Astrocyte of the cerebellum (primary cell): ENCODE measurements at regions not wholly inside any gene's neighbourhood (a gene's known extent, or its start where the extent isn't known, plus 50 kb on each side); places are given as distances from the start of the nearest gene placed in this dataset.

Source experiments
- DNase-seq: peaks from one replicate; pipeline ENCODE4 v3.0.0-alpha.2; 2011; ENCODE audit warnings: low read depth
- H3K4me3 ChIP-seq: 2 replicates; pipeline ENCODE4 v1.5.1; 2011; ENCODE audit warnings: mild to moderate bottlenecking, low read depth, low read length, moderate library complexity
- in situ Hi-C: cut with HindIII; loops from 2 replicates; pipeline ENCODE4 v1.10.0; 2017; ENCODE audit warnings: low sequenced_read_pairs
- TF ChIP-seq, protein P1 (sequence below): IDR thresholded peaks from 2 replicates; pipeline ENCODE4 v1.5.1; 2012; ENCODE audit warnings: low read length, low read depth, moderate library complexity, mild to moderate bottlenecking; ENCODE audit errors: missing control alignments

- no peak for DNase-seq
- H3K4me3 ChIP-seq, result no peak overlapping the region
- TF ChIP-seq, protein P1, sequence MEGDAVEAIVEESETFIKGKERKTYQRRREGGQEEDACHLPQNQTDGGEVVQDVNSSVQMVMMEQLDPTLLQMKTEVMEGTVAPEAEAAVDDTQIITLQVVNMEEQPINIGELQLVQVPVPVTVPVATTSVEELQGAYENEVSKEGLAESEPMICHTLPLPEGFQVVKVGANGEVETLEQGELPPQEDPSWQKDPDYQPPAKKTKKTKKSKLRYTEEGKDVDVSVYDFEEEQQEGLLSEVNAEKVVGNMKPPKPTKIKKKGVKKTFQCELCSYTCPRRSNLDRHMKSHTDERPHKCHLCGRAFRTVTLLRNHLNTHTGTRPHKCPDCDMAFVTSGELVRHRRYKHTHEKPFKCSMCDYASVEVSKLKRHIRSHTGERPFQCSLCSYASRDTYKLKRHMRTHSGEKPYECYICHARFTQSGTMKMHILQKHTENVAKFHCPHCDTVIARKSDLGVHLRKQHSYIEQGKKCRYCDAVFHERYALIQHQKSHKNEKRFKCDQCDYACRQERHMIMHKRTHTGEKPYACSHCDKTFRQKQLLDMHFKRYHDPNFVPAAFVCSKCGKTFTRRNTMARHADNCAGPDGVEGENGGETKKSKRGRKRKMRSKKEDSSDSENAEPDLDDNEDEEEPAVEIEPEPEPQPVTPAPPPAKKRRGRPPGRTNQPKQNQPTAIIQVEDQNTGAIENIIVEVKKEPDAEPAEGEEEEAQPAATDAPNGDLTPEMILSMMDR, result no peak
- in situ Hi-C loops, result no loop called here
These were observed 849.9 kb downstream of the RNF144A start for GRCh38 chr2:7766978-7767565.

GRCh38 chr2:7767902-7768301 is 850.7 kb downstream of the RNF144A start:
- TF ChIP-seq, protein P1, result no peak
- no peak overlapping the region for H3K4me3 ChIP-seq
- DNase-seq, result no peak
- in situ Hi-C loops, result no loop called here

GRCh38 chr2:7771781-7772180 is 854.6 kb downstream of the RNF144A start:
- no peak overlapping the region for H3K4me3 ChIP-seq
- no peak for DNase-seq
- in situ Hi-C loops, result no loop called here
- TF ChIP-seq, protein P1, result no peak

DNA sequence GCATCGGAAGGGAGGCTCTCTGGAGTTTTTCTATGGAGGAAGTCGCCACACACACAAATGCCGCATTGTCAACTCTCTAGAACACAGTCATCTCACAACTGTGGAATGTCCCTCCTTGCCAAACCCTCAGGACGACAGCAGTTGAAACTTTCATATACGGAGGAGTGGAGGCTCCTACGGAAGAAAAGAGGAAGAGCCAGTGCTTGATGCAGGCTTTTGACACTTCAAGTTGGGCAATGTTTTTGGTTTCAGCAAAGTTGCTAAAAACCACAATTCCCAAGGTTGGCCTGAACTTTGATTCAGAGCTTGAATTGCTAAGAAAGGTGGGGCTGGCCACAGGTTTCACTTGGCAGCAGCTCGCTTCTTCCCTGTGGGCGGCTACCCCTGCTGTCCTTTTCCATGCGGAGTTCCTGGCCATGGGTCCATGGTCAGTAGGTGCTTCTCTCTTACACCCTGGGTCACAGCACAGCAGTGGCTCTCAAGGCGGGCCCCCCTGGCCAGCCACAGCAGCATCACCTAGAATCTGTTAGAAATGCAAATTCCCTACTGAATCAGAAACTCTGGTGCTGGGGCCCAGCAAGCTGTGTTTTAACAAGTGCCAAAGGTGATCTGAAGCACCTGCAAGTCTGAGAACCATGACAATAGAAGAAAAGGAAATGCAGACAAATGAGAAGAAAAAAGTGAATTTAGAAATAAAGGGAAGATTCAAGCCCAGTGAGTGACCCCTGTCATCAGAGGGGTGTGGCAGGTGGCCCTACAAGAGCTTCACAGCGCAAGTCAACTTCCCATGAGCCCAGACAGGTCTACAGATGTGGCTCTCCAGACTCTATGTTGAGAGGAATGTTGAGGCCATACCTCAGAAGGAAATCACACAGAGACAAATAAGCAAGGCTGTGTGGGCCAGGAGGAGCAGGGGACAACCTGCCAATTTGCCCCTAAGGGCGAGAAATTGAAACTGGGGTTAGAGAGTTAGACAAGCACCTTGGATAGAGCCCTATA is 856.4 kb downstream of the RNF144A start:
- H3K4me3 ChIP-seq, result no peak overlapping the region
- TF ChIP-seq, protein P1, result no peak
- in situ Hi-C loops, result no loop called here
- DNase-seq, result peak; percentile 16

DNA sequence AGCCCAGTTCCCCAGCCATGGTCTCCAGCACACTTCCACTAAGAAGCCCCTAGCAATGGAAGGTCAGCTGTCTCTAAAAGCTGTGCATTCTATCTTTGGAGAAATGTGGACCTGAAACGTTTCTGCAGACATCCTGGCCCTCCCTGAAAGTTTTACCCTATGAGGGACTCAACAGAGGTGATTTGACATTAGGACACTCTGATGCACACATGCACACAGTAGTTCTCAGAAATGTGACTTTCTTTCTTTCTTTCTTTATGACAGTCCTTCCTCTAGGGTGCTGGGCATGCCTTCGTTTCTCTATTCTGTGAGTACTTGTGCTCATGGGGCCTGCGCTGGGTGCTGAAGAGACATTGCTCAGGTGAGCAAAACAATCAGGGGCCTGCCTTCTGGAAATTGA is 857.3 kb downstream of the RNF144A start:
- no peak overlapping the region for H3K4me3 ChIP-seq
- no peak for DNase-seq
- TF ChIP-seq, protein P1, result no peak
- in situ Hi-C loops, result no loop called here

- no peak overlapping the region for H3K4me3 ChIP-seq
- no peak for DNase-seq
- in situ Hi-C loops, result no loop called here
- TF ChIP-seq, protein P1, result no peak
These were observed 860.5 kb downstream of the RNF144A start for GRCh38 chr2:7777668-7778067.
